Neural cell (in vitro differentiated cells): ENCODE measurements at regions not wholly inside any gene's neighbourhood (a gene's known extent, or its start where the extent isn't known, plus 50 kb on each side); places are given as distances from the start of the nearest gene placed in this dataset.

ENCODE experiments used
- H2AFZ ChIP-seq: fragments of 200-600, 300-800 bp; sonication (generic), shearing (Covaris generic); 2 replicates; pipeline ENCODE4 v1.6.0; 2014; ENCODE audit warnings: low read depth, mild to moderate bottlenecking, antibody characterized with exemption, low read length, moderate library complexity
- H3F3A ChIP-seq: fragments of 200-600 bp; shearing (Covaris generic); 2 replicates; pipeline ENCODE4 v1.6.1; 2016; ENCODE audit warnings: mild to moderate bottlenecking, moderate library complexity, mixed read lengths, antibody characterized with exemption, low read length; ENCODE audit not compliant: insufficient read depth, poor library complexity, severe bottlenecking
- H3K27ac ChIP-seq: fragments of 200-600, 300-800 bp; sonication (generic), shearing (Covaris generic); 2 replicates; pipeline ENCODE4 v1.5.1; 2014; ENCODE audit warnings: mild to moderate bottlenecking, low read length, moderate library complexity
- H3K27me3 ChIP-seq: fragments of 300-800, 200-600 bp; sonication (generic), shearing (Covaris generic); 2 replicates; pipeline ENCODE4 v1.6.0; 2014; ENCODE audit warnings: mild to moderate bottlenecking, low read depth, low read length, moderate library complexity; ENCODE audit not compliant: insufficient read depth
- H3K36me3 ChIP-seq: fragments of 300-800, 200-600 bp; sonication (generic), shearing (Covaris generic); 2 replicates; pipeline ENCODE4 v1.5.1; 2014; ENCODE audit warnings: mild to moderate bottlenecking, antibody characterized with exemption, low read length, moderate library complexity; ENCODE audit not compliant: insufficient read depth
- H3K4me2 ChIP-seq: fragments of 300-800, 200-600 bp; sonication (generic), shearing (Covaris generic); 2 replicates; pipeline ENCODE4 v1.6.0; 2014; ENCODE audit warnings: mild to moderate bottlenecking, low read length
- H3K4me3 ChIP-seq: fragments of 300-800, 200-600 bp; sonication (generic), shearing (Covaris generic); 2 replicates; pipeline ENCODE4 v1.5.1; 2014; ENCODE audit warnings: mild to moderate bottlenecking, low read length, moderate library complexity
- H3K79me2 ChIP-seq: fragments of 200-600 bp; shearing (Covaris generic); replicated peaks from 2 replicates; pipeline ENCODE4 v1.6.0; 2014; ENCODE audit warnings: mild to moderate bottlenecking, low read length, moderate library complexity; ENCODE audit not compliant: insufficient read depth
- H3K9ac ChIP-seq: fragments of 300-800, 200-600 bp; sonication (generic), shearing (Covaris generic); 2 replicates; pipeline ENCODE4 v1.6.1; 2016; ENCODE audit warnings: mild to moderate bottlenecking, low read length, mixed read lengths
- H3K9me2 ChIP-seq: fragments of 200-600 bp; shearing (Covaris generic); 2 replicates; pipeline ENCODE4 v1.6.1; 2016; ENCODE audit warnings: mild to moderate bottlenecking, low read length, mixed read lengths; ENCODE audit not compliant: insufficient read depth
- H3K9me3 ChIP-seq: fragments of 200-600, 300-800 bp; sonication (generic), shearing (Covaris generic); 2 replicates; pipeline ENCODE4 v1.6.1; 2016; ENCODE audit warnings: mild to moderate bottlenecking, mixed run types, low read length, moderate library complexity, mixed read lengths
- H4K20me1 ChIP-seq: fragments of 200-600 bp; shearing (Covaris generic); 2 replicates; pipeline ENCODE4 v1.6.1; 2016; ENCODE audit warnings: mild to moderate bottlenecking, mixed run types; ENCODE audit not compliant: insufficient read depth
- CTCF ChIP-seq: fragments of 450-650 bp; IDR thresholded peaks from 2 replicates; pipeline ENCODE4 v1.5.1; 2014; ENCODE audit warnings: antibody characterized with exemption, mild to moderate bottlenecking, moderate library complexity; ENCODE audit not compliant: poor library complexity, severe bottlenecking
- EP300 ChIP-seq: fragments of 450-650 bp; conservative IDR thresholded peaks from 2 replicates; pipeline ENCODE4 v1.6.1; 2014; ENCODE audit warnings: antibody characterized with exemption, mild to moderate bottlenecking, moderate library complexity; ENCODE audit not compliant: poor library complexity, severe bottlenecking
- EZH2 ChIP-seq: fragments of 200-600, 300-800 bp; shearing (Covaris generic), sonication (generic); IDR thresholded peaks from 2 replicates; pipeline ENCODE4 v1.6.1; 2014; ENCODE audit warnings: antibody characterized with exemption, low read length, borderline replicate concordance, mild to moderate bottlenecking; ENCODE audit not compliant: insufficient read depth, poor library complexity, severe bottlenecking
- MXI1 ChIP-seq: fragments of 450-650 bp; conservative IDR thresholded peaks from 2 replicates; pipeline ENCODE4 v1.6.1; 2014; ENCODE audit warnings: antibody characterized with exemption, mild to moderate bottlenecking; ENCODE audit not compliant: poor library complexity, severe bottlenecking
- POLR2AphosphoS5 ChIP-seq: IDR thresholded peaks from 2 replicates; pipeline ENCODE4 v1.6.1; 2012
- RAD21 ChIP-seq: fragments of 450-650 bp; conservative IDR thresholded peaks from 2 replicates; pipeline ENCODE4 v1.6.1; 2014; ENCODE audit warnings: antibody characterized with exemption, mild to moderate bottlenecking, moderate library complexity
- REST ChIP-seq: IDR thresholded peaks from 2 replicates; pipeline ENCODE4 v1.6.1; 2012; ENCODE audit warnings: borderline replicate concordance
- SMC3 ChIP-seq: fragments of 450-650 bp; conservative IDR thresholded peaks from 2 replicates; pipeline ENCODE4 v1.6.1; 2014; ENCODE audit warnings: antibody characterized with exemption, mild to moderate bottlenecking, moderate library complexity; ENCODE audit not compliant: poor library complexity
- TAF1 ChIP-seq: IDR thresholded peaks from 2 replicates; pipeline ENCODE4 v1.6.1; 2012; ENCODE audit warnings: low read depth

GRCh38 chr20:1832634-1833033 lies 62.6 kb upstream of the SIRPA start:
- Histone ChIP-seq H3K27ac (no peak overlapping the region), H3K79me2 (no peaks in the 10 kb centered on the region), H3K36me3 (no peaks in the 10 kb centered on the region), H2AFZ (no peak overlapping the region), H3K4me2 (no peak overlapping the region), H3K9me2 (no peaks in the 10 kb centered on the region), H3K9ac (no peak overlapping the region), H3K9me3 (no peaks in the 10 kb centered on the region), H3K4me3 (no peak overlapping the region), H3F3A (no peaks in the 10 kb centered on the region), H3K27me3 (no peaks in the 10 kb centered on the region), H4K20me1 (no peaks in the 10 kb centered on the region)
- no peak for TF ChIP-seq CTCF
- TF ChIP-seq MXI1 = no peak
- no peak for TF ChIP-seq REST
- TF ChIP-seq SMC3 = no peak
- no peak for TF ChIP-seq EZH2
- no peak for TF ChIP-seq EP300
- no peak for TF ChIP-seq POLR2AphosphoS5
- no peak for TF ChIP-seq TAF1
- no peak for TF ChIP-seq RAD21

GRCh38 chr20:1831606-1832005 lies 63.6 kb upstream of the SIRPA start:
- Histone ChIP-seq H3K79me2 (no peaks in the 10 kb centered on the region), H3K9me3 (no peaks in the 10 kb centered on the region), H3K27ac (no peak overlapping the region), H3F3A (no peaks in the 10 kb centered on the region), H2AFZ (no peak overlapping the region), H3K9ac (no peak overlapping the region), H3K9me2 (no peaks in the 10 kb centered on the region), H3K36me3 (no peaks in the 10 kb centered on the region), H4K20me1 (no peaks in the 10 kb centered on the region), H3K27me3 (no peaks in the 10 kb centered on the region), H3K4me3 (no peak overlapping the region), H3K4me2 (no peak overlapping the region)
- TF ChIP-seq RAD21 (no peak), TAF1 (no peak), REST (no peak)
